Stimulated activated CD4-positive, alpha-beta T cell treated with anti-CD3 and anti-CD28 coated beads, Interleukin-2, amount 100 ng/mL, for 4 hours (primary cell): ENCODE measurements at regions not wholly inside any gene's neighbourhood (a gene's known extent, or its start where the extent isn't known, plus 50 kb on each side); places are given as distances from the start of the nearest gene placed in this dataset.
"Not testable (repeated sequence)": the region's sequence is repeated elsewhere in the genome, so short reads cannot be mapped to it uniquely, and the experiment has no call there.

Experiments used
- DNase-seq: peaks from one replicate; pipeline ENCODE4 v3.0.0-alpha.2; 2020; ENCODE audit warnings: low read depth

DNA sequence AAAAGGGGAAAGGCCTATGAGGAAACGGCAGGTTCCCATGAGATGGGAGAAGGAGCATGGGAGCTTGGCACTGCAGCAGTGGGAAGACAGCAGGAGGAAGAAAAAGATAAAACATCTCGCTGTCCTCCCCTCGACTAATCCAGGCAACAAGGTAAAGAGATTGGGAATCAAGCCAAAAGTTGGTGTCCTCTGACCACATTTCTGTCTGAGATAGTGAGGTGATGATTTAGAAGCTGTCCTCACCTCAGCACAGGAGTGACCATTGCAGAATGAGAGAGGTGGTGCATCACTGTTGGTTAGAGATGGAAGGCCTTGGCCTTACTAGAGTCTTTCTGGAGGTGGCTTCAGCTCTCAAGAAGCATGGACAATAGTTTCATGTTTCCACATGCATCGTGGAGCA is 226.6 kb upstream of the CCDC54 start:
- no peak for DNase-seq

DNA sequence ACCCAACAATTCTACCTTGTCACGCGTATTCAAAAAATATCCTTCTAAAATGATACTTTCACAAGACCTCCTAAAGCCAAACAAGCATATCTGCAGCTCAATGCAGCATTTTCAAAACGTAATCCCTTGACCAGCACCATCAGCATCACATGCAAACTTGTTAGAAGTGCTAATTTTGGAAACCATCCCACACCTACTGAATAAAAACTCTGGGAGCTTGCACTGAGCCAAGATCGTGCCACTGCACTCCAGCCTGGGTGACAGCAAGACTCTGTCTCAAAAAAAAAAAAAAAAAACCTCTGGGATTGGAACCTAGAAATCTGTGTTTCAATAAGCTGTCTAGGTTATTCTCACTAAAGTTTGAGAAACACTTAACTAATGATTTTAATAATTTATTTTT is 223.3 kb upstream of the CCDC54 start:
- DNase-seq, result no peak

DNA sequence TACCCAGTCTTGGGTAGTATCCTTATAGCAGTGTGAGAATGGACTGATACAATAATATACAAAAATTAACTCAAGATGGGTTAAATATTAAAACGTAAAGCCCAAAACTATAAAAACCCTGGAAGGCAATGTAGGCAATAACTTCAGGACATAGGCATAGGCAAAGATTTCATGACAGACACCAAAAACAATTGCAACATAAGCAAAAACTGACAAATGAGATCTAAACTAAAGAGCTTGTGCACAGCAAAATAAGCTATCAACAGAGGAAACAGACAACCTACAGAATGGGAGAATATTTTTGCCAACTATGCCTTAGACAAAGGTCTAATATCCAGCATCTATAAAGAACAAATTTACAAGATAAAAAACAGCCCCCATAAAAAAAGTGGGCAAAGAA is 204.8 kb upstream of the CCDC54 start:
- no peak for DNase-seq

DNA sequence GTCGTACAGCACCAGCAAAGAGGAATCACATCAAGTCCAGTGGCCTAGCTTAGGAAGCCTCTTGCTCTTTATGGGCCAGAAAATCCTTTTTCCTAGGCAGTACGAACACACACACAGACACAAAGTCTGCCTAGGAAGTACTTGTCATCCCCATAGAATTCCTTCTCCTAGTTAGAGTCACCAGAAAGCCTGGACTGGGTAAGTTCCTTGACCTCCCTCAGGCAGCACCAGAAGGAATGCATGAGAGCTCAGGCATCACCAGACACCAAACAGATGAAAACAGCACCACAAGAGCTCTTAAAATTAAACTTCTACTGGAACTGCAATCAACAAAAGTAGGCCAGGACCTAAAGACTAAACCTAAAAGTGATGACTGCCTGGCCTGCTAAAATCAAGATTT is 192.9 kb upstream of the CCDC54 start:
- no peak for DNase-seq

DNA sequence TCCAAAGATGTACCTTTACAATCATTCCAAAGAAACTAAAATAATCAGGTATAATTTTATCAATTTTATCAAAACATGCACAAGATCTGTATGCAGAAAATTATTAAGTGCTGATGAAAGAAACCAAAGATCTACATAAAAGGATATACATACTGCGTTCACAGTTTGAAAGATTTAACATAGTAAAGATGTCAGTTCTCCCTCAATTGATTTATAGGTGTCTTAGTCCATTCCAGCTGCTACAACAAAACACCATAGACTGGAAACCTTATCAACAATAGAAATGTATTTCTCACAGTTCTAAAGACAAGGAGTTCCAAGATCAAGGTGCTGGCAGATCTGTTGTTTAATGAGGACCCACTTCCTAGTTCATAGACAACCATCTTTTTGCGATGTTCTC is 189.0 kb upstream of the CCDC54 start:
- DNase-seq, result no peak

DNA sequence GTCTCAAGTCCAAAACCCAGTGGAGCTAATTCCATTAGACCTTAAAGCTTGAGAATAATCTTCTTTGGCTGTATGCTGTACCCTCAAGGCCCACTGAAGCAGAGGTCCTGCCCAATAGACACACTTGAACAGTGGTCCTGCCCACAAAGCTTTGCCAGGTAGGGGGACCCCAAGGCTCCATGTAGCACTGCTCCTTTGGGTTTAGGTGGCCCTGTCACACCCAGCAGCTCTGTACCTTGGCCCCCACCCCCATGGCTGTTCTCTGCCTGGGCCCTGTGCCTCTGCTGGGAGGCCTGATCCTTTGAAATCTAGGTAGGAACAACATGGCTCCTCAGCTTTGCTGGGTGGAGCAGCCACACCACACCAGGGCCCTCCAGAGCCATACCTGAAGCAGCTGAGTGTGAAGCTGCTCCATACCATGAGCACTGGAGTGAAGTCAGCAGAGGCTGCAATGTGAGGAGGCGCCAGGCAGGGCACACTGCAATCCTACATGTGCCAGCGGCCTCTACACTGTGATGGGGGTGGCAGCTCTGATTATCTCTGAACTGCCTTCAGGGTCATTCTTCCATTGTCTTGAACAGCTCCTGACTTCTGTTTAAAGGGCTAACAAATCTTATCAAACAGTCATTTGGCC is 188.0 kb upstream of the CCDC54 start:
- no peak for DNase-seq

DNA sequence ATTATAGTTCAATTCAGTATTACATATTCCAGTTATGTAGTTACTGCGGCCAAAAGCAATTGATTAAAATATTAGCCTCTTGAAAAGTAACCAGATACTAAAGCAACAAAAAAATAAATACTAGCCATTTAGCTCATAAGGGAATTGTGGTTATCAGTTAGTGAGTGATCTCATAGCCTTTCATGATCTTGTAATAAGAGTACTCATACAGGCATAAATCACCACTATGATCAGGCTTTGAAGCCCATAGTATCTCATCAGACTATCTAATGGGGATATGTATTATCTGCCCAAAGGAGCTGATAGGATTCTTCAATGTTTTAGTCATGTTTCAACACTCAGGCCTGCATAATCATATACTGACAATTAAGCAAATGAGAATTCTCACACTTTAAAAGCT is 184.1 kb upstream of the CCDC54 start:
- no peak for DNase-seq

DNA sequence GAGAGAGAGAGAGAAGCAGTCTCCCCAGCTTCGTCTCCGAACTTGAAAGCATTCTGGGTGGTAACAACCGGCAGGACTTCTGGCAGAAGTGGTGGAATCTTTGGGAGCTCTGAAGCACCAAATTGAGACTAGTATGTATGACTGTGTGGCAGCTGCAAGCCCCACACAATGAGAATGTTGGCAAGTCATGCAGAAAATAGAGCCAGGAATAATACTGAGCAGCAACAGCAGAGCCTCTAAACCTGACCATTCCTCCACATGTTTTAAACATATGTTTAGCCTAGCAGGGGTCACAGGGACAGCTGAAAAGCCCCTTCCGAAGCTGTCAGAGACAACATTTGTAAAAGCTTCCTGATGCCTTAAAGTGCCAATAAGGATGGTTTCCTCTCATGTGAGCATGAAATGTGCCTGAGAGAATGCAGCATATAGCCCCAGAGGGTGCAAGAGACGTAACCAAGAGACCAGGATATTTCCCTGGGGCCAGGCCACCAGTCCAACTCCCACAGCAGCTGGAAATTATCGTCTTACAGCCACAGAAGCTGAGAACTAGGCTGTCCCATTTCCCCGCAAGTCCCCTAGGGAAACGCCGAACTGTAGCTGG is 178.6 kb upstream of the CCDC54 start:
- no peak for DNase-seq

DNA sequence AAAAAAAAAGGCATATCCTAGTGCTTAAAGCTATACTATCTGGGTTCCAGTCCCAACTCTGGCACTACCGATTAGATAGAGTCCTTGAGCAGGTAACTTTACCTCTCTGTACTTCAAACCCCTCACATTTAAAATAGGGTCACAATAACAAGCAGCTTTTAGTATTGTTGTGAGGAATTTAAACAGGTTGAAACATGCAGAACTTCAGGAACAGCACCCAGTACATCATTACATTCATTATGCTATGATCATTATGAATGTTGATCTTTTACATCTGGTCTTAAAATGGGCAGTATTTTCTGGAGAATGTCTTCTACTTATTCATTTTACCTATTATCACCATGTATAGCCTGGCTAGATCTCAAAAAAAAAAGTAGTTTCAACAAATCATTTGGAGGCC is 176.1 kb upstream of the CCDC54 start:
- DNase-seq, result no peak

DNA sequence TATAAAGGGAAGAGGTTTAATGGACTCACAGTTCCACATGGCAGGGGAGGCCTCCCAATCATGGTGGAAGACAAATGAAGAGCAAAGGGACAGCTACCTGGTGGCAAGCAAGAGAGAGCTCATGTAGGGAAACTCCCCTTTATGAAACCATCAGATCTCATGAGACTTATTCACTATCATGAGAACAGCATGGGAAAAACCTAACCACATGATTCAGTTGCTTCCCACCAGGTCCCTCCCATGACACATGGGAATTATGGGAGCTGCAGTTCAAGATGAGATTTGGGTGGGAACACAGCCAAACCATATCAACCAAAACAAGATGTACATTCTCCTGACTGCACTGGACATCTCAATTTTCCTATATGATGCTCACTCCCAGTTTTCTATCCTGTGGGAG is 174.4 kb upstream of the CCDC54 start:
- DNase-seq, result not testable (repeated sequence)

DNA sequence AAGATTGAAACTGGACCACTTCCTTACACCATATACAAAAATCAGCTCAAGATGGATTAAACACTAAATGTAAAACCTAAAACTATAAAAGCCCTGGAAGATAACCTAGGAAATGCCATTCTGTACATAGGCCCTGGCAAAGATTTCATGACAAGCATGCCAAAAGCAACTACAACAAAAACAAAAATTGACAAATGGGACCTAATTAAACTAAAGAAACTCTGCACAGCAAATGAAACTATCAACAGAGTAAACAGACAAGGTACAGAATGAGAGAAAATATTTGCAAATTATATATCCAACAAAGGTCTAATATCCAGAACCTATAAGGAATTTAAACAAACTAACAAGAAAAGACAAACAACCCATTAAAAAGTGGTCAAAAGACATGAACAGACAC is 173.1 kb upstream of the CCDC54 start:
- DNase-seq, result no peak

DNA sequence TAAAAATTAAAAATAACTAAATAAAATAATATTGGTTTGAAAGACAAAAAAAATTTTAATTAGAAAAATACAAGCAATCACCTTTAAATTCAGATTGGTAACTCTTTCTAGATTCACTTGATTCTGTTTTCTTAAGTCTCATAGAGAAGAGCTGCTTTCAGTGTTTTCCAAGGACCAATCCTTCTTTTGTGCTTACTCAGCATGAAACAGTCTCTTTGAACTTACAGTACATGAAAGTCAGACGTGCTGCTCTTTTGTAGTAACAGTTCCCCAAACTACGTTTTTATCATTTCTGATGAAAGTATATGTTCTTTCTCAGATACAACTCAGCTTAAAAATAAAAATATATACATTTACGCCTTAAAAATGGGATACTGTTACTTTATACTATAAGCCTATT is 171.9 kb upstream of the CCDC54 start:
- no peak for DNase-seq

DNA sequence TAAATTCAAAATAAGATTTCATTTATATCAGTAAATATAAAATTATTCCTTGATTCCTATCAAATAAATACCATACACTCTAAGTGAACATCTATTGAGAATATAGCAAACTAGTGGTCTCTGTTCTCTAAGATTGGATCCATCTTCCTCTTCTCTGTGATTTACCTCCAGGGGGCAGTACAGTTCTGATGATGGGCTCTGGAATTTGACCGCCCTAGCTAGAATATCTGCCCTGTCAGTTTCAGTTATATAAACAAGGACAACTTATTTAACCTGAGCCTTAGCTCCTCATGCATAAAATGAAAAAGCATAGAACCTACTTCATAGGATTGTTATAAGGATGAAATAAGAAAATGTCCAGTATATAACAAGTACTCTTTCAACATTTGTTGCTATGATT is 171.1 kb upstream of the CCDC54 start:
- no peak for DNase-seq

DNA sequence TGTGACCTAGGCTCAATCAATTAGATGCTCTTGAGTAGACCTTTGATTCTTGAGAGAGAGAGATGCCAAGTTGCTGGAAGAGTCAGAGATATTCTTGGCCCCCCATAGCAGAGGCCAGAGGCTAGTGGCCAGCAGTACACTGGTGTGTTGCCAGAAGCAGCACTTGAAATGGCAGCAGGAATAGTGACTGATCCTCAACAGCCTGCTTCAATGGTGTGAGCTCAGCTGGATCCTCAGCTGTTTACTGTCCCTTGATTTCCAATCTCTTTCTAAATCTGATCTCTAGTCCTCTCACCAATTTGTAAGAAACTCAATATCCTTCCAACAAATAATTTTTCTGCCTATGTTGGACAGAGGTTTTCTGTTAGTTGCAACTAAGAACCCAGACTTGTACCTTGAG is 170.3 kb upstream of the CCDC54 start:
- DNase-seq, result no peak

DNA sequence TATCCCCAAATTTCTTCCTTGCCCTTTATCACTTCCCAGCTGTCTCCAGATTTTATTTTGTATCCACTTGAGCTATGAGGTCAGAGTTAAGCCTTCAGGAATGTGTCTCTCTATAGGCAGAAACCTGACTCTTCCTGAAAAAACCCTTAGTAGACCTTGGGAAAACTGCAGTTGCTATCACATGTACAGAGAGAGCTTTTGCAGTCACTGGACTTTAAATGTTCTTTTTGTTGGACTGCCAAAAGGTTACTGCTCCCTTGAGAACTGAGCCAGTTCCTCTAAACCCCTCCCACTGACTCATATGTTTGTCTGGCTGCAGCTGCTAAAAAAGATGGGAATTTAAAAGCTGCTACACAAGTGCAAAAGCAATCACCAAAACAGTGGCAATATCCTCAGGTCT is 169.1 kb upstream of the CCDC54 start:
- DNase-seq, result no peak

DNA sequence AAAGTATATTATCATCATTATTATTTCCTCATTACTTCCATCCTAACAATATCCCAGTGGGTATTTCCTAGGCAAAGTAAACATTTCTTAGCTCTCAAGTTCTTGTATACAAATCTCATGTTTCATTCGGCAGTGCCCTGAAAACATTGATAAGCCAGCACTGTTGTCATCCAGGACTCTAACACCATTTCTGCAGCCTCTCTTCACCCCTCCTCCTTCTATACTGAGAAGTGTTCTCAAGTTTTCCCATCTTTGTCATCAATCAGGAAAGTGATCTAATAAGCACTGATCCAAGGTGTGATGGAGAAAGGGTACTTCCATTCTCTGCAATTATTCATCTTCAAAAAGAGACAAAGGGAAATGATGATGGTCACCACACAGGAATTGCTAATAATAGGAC is 168.4 kb upstream of the CCDC54 start:
- no peak for DNase-seq

DNA sequence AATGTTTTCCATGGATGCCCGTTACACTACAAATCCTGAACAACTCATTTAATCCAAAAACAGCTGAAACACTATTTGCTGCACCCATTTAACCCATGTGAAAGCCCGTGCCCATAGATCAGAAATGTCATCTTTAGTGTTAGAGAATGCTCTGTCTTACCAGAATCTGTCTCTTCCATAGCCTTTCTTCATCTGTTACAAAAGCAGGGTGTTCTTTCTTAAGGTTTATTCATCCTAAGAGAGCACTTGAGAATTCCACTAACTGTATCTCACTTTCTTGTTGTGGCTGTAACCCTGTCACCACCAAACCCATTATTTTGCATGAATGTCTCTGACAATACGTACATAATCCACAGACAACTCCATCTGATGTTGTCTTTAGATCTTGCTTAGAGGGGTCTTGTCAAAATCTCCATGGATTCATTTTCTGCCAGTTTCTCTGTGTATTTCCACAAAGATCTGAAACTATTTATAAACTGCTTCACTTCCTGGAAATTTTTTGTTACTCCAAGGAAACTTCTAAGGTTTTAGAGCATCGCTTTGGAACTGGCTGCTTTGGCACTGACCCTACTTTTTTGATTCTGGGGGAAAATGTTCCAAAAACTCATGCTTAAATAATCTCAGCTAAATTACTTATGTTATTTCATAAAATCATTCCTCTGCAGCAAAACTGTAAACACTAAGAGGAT is 167.8 kb upstream of the CCDC54 start:
- DNase-seq, result no peak

DNA sequence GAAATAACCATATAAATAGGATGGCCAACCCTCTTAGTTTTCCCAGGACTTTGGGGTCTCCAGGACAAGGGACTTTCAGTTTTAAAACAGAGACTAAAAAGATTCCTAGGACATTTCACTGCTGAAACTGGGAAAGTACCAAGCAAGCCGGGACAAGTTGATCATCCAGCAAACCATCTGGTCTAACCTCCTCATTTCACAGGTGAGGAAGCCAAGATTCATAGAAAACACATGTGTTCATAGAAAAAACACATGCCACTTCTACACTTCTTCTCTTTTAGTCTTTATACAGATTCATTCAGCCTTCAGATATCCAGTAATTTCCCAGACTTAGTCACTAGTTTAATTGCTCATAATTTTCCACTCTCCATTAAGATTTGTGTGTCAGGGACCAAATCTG is 165.6 kb upstream of the CCDC54 start:
- no peak for DNase-seq

DNA sequence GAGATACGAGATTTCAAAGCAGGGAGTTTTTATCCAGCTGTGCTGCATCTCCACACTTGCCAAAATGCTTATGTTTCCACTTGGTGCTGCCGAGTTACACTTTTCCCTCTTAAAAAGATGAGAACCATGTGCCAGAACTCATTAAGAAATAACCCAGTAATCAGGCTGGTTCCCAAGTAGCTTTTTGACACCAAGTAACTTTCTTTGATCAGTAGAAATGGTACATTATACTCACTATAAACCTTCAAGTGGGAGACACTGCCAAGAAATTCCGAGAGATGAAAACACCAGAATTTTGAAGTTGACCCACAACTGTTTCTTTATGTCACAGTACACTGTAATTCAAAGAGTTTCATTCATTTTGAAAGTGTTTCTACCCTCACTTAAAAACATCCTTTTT is 164.6 kb upstream of the CCDC54 start:
- DNase-seq, result no peak

DNA sequence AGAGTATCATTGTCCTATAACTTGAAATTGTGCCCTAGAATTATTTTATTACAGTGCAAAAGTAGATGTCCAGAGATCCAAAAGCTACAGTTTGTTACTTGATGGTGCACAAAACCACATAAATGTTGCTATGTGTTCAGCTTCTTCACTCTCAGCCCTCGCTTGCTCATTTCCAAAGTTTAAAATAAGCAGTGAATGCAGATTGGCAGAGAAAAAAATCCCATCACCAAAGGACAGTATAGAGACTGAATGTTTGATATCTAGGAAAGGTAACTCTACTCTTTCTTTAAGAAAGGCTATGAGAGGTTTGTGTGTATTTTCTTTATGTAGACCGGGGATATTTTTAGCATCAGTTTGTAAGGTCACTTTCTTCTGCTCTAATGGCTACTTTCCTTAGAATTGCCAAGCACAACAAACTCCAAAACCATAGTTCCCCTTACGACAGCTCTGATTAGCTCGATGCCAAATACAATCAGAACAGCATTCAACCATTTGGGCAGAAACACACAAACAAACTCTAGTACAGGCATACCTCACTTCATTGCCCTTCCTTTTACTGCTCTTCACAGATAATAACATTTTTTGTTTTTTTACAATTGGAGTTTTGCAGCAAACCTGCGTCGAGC is 164.1 kb upstream of the CCDC54 start:
- DNase-seq, result no peak

DNA sequence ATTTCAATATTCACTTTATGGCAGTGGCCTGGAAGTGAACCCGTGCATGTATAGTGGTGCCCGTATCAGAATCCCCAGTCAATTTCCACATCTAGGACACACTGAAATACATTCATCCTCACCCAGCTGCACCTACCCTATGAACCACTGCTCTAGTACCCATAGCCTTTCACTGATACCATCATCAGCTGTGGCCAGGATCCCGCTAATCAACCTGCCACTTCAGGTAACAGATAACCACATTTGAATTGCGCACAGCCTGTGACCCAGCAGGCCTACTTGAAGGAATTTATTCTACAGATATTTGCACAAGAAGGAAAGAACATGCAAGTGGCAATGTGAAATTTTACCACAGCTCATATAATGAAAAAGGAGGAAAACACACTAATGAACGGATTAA is 161.0 kb upstream of the CCDC54 start:
- DNase-seq, result no peak

DNA sequence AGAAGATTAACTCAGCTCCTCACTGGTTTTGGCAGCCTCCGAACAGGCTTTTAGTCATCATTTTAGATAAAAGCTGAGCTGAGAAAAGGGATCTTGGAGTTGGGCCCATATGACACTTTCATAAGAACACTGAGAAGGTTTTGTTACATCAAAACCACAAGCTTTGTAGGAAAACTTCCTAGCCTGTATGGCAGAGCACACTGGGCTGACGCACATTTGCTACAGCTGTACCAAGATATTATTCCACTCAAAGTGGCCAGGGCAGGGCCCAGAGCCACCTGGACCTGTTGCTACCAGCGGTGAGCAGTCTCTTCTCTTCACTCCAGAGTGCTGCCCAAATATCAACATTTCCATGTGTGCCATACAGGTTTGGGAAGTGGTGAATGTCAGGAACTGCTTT is 160.5 kb upstream of the CCDC54 start:
- DNase-seq, result no peak

DNA sequence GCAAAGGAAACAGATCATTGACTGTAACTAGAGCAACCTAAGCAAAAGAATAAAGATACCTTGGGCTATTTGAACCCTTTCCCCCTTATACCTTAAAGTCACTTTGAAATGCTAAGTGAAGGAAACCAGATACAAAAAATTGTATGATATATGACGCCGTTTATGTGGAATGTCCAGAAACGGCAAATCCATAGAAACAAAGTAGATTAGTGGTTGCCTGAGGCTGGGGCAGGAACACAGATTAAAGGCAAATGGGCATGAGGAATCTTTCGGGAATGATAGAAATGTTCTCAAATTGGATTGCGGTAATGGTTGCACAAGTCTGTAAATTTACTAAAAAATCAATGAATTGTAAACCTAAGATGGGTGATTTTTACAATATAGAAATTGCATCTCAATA is 160.1 kb upstream of the CCDC54 start:
- DNase-seq, result no peak
